HepG2 (cell line): ENCODE measurements at regions not wholly inside any gene's neighbourhood (a gene's known extent, or its start where the extent isn't known, plus 50 kb on each side); places are given as distances from the start of the nearest gene placed in this dataset.

Experiments used
- ATAC-seq: fragments of 200-7000 bp; cut with Tn5 transposase; 3 replicates; pipeline ENCODE4 v1.9.1; 2020; ENCODE audit warnings: mild to moderate bottlenecking, moderate library complexity
- BruUV-seq: library from RNA; stranded (reverse); fragments of 400-500 nt; replicated peaks from 2 replicates; lab custom pipeline; 2021; lab: Mats Ljungman, UMichigan
- CTCF ChIA-PET: fragments of 300-600 bp; formaldehyde crosslinking; extraction: SDS; loops from one replicate; lab custom pipeline; 2021; ENCODE audit warnings: low total read pairs, inconsistent platforms, low intra/inter-chr PET ratio; lab: Yijun Ruan, JAX
- POLR2A ChIA-PET: fragments of 350-600 bp; sonication (Branson Sonifier 250); formaldehyde crosslinking; loops from one replicate; lab custom pipeline; 2020; ENCODE audit warnings: antibody characterized with exemption, inconsistent platforms; lab: Yijun Ruan, JAX
- DNase-seq: peaks from one replicate; pipeline ENCODE4 v3.0.0-alpha.2; 2015; ENCODE audit warnings: low spot score
- FAIRE-seq: peaks from 3 replicates; lab custom pipeline; 2011; peaks lifted over from hg19 to GRCh38; lab: Jason Lieb, UNC
- H2AFZ ChIP-seq: one replicate; pipeline ENCODE4 v1.6.1; 2011; ENCODE audit warnings: low read length, inconsistent platforms
- H3K27ac ChIP-seq: fragments of 300-600 bp; 3 replicates; pipeline ENCODE4 v1.8.0; 2011; ENCODE audit warnings: mixed run types, mild to moderate bottlenecking, mixed read lengths, low read length, inconsistent platforms; ENCODE audit not compliant: insufficient read depth; ENCODE audit errors: extremely low read length
- H3K27me3 ChIP-seq, 2 experiments: fragments of 200-600 bp in 1 of 2; 2 replicates in 1 of 2; 3 replicates in 1 of 2; pipeline versions ENCODE4 v1.6.0 to v1.8.0; 2011; ENCODE audit warnings: low read length in 2 of 2, mild to moderate bottlenecking in 2 of 2, moderate library complexity in 2 of 2, inconsistent platforms in 1 of 2; ENCODE audit not compliant: insufficient read depth in 2 of 2, control insufficient read depth in 1 of 2
- H3K36me3 ChIP-seq, 2 experiments: fragments of 200-600 bp in 1 of 2; replicated peaks in 1 of 2; 2 replicates in 1 of 2; 3 replicates in 1 of 2; pipeline versions ENCODE4 v1.5.1 to v1.8.0; 2011; ENCODE audit warnings: low read length in 2 of 2, inconsistent platforms in 1 of 2; ENCODE audit not compliant: insufficient read depth in 2 of 2, control insufficient read depth in 1 of 2
- H3K4me1 ChIP-seq: 2 replicates; pipeline ENCODE4 v1.5.1; 2012; ENCODE audit warnings: low read length, inconsistent platforms; ENCODE audit not compliant: insufficient read depth
- H3K4me2 ChIP-seq: 2 replicates; pipeline ENCODE4 v1.6.0; 2011; ENCODE audit warnings: low read depth, low read length, inconsistent platforms
- H3K4me3 ChIP-seq, 3 experiments: fragments of 200-600 bp in 1 of 3; sonication (generic), shearing (Covaris generic) in 1 of 3; replicated peaks in 1 of 3; 2 replicates each; pipeline ENCODE4 v1.5.1; 2011 to 2016; ENCODE audit warnings: low read length in 3 of 3, inconsistent platforms in 2 of 3, low read depth in 2 of 3, mild to moderate bottlenecking in 2 of 3, control low read depth in 1 of 3, mixed read lengths in 1 of 3; ENCODE audit not compliant: insufficient read depth in 1 of 3
- H3K79me2 ChIP-seq: one replicate; pipeline ENCODE4 v1.6.1; 2011; ENCODE audit warnings: low read length, inconsistent platforms; ENCODE audit not compliant: insufficient read depth
- H3K9ac ChIP-seq: 2 replicates; pipeline ENCODE4 v1.6.0; 2011; ENCODE audit warnings: mild to moderate bottlenecking, low read depth, low read length, inconsistent platforms; ENCODE audit not compliant: insufficient read depth
- H3K9me3 ChIP-seq: 2 replicates; pipeline ENCODE4 v1.5.1; 2012; ENCODE audit warnings: mild to moderate bottlenecking, low read length
- H4K20me1 ChIP-seq: 2 replicates; pipeline ENCODE4 v1.6.0; 2011; ENCODE audit warnings: inconsistent platforms, mild to moderate bottlenecking, low read length, moderate library complexity; ENCODE audit not compliant: insufficient read depth
- MAFF ChIP-seq: IDR thresholded peaks from 2 replicates; pipeline ENCODE4 v1.6.1; 2011; ENCODE audit warnings: low read depth, low read length, improper control_type of control experiment
- MAFK ChIP-seq, 2 experiments: IDR thresholded peaks in 1 of 2; conservative IDR thresholded peaks in 1 of 2; 2 replicates each; pipeline ENCODE4 v1.6.1; 2011; ENCODE audit warnings: improper control_type of control experiment in 2 of 2, low read length in 2 of 2
- SOX13 ChIP-seq, 3 experiments: fragments of 450-650 bp in 1 of 3; sonication (generic) in 1 of 3; formaldehyde crosslinking in 1 of 3; IDR thresholded peaks in 2 of 3; conservative IDR thresholded peaks in 1 of 3; 2 replicates each; pipeline versions ENCODE4 v1.5.0 to v1.6.1; 2016 to 2020; ENCODE audit warnings: antibody characterized with exemption in 1 of 3, mild to moderate bottlenecking in 1 of 3, missing compliant biosample characterization in 1 of 3, missing genetic modification reagents in 1 of 3, moderate library complexity in 1 of 3
- ZNF232 ChIP-seq: sonication (generic); formaldehyde crosslinking; IDR thresholded peaks from 2 replicates; pipeline ENCODE4 v1.4.0; 2020; ENCODE audit warnings: missing genetic modification reagents, borderline replicate concordance
- ZNF557 ChIP-seq: sonication (generic); formaldehyde crosslinking; IDR thresholded peaks from 2 replicates; pipeline ENCODE4 v1.4.0; 2020; ENCODE audit warnings: missing genetic modification reagents
- ZNF577 ChIP-seq: sonication (generic); formaldehyde crosslinking; IDR thresholded peaks from 2 replicates; pipeline ENCODE4 v1.4.0; 2020; ENCODE audit warnings: mild to moderate bottlenecking, low read depth, missing genetic modification reagents, borderline replicate concordance
- ZNF615 ChIP-seq: sonication (generic); formaldehyde crosslinking; IDR thresholded peaks from 2 replicates; pipeline ENCODE4 v1.5.0; 2020; ENCODE audit warnings: mild to moderate bottlenecking, missing genetic modification reagents, borderline replicate concordance
- ZNF616 ChIP-seq: sonication (generic); formaldehyde crosslinking; IDR thresholded peaks from 2 replicates; pipeline ENCODE4 v1.5.0; 2020; ENCODE audit warnings: low read depth, mild to moderate bottlenecking, missing genetic modification reagents
- ZNF7 ChIP-seq: IDR thresholded peaks from 2 replicates; pipeline ENCODE4 v1.6.1; 2016; ENCODE audit warnings: missing biosample characterization, missing genetic modification reagents
- ZSCAN31 ChIP-seq: sonication (generic); formaldehyde crosslinking; IDR thresholded peaks from 2 replicates; pipeline ENCODE4 v1.5.0; 2020; ENCODE audit warnings: low read depth, mild to moderate bottlenecking, missing genetic modification reagents
- WGBS: methylation state at CpG from one replicate; pipeline ENCODE4 v1.1.6; 2017; ENCODE audit warnings: low lambda C conversion rate; 5-methylcytosine and 5-hydroxymethylcytosine counted together
- in situ Hi-C: cut with HindIII; loops from 2 replicates; pipeline ENCODE4 v1.10.0; 2017; ENCODE audit warnings: low pct_unique_long_range_greater_than_20kb; ENCODE audit not compliant: extremely low pct_ligation_motif_present
- intact Hi-C: fragments of 100-400 bp; cut with micrococcal nuclease; formaldehyde crosslinking; loops from one replicate; pipeline ENCODE4 v1.10.0; 2022; ENCODE audit not compliant: unreplicated experiment
- TF ChIP-seq, protein P1 (sequence below): conservative IDR thresholded peaks from 2 replicates; pipeline ENCODE4 v1.6.1; 2018; ENCODE audit warnings: missing genetic modification reagents

DNA sequence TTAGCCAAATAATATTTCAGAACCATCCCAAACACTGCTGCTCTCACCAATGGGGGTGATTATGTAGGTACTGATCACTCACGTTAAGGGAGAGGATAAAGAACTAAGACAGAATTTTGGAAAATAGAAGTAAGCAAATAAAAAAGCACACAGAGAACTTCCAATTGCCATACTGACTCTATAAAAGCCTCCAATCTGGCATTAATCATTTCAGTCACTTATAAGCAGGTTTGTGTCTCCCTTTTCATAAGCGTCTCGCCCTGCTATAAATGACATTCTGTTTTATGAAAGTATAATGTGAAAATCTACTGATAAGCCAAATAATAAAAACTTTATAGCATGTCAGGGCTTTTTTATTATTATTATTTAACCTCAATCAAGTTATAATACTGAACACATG, 435.2 kb downstream of the ETNK1 start (continued):
- TF ChIP-seq ZNF616 (CRISPR knock-in tag): no peak
- no peak for TF ChIP-seq ZNF577
- no peak for TF ChIP-seq ZSCAN31 (CRISPR knock-in tag)
- TF ChIP-seq, protein P1, sequence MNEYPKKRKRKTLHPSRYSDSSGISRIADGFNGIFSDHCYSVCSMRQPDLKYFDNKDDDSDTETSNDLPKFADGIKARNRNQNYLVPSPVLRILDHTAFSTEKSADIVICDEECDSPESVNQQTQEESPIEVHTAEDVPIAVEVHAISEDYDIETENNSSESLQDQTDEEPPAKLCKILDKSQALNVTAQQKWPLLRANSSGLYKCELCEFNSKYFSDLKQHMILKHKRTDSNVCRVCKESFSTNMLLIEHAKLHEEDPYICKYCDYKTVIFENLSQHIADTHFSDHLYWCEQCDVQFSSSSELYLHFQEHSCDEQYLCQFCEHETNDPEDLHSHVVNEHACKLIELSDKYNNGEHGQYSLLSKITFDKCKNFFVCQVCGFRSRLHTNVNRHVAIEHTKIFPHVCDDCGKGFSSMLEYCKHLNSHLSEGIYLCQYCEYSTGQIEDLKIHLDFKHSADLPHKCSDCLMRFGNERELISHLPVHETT (CRISPR knock-in tag): no peak
- TF ChIP-seq ZNF615 (CRISPR knock-in tag): no peak

DNA sequence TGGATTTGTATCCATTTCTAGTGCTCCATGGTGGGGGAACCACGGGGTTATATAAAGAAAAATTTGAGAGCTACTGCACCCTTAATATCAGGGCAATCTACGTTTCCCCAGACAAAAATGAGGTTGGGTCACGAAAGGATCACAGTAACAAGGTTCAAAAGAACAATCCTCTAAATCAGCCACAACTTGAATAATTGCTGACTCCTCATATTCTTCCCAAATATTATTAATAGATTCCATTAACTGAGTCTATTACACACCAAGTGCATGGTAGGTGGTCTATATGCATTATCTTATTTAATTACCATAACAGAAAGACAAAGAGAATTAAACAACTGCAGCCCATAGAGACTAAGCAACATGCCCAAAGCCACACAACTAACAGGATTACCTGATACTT, 438.2 kb downstream of the ETNK1 start:
- intact Hi-C loops (no loop called here), in situ Hi-C loops (no loop called here)
- Histone ChIP-seq H3K27ac (no peak overlapping the region), H2AFZ (no peak overlapping the region), H3K4me1 (no peaks in the 10 kb centered on the region), H3K4me2 (no peak overlapping the region), H3K9ac (no peak overlapping the region), H3K9me3 (no peaks in the 10 kb centered on the region), H3K4me3 (no peak overlapping the region), H3K79me2 (no peaks in the 10 kb centered on the region), H4K20me1 (no peaks in the 10 kb centered on the region), H3K36me3 (no peaks in the 10 kb centered on the region), H3K27me3 (no peaks in the 10 kb centered on the region; a peak in 1 of 5 replicates)
- no TSS peak for BruUV-seq
- TF ChIP-seq MAFK (conservative IDR thresholded peaks at IDR 0.05 in 1 of 2, IDR thresholded peaks at IDR 0.05 in 1 of 2; ENCODE audit: low read length in 2 of 2) (peak; percentile 86 to 94), ZNF232 (CRISPR knock-in tag) (no peak), SOX13 (IDR thresholded peaks at IDR 0.05) (no peak), SOX13 (CRISPR knock-in tag; conservative IDR thresholded peaks at IDR 0.05 in 1 of 2, IDR thresholded peaks at IDR 0.05 in 1 of 2) (no peak), ZNF557 (CRISPR knock-in tag) (no peak), MAFF (peak; percentile 92), ZNF7 (CRISPR knock-in tag) (no peak)
- DNase-seq (no peak), FAIRE-seq (no peak), ATAC-seq (no peak)
- 25% methylated on average over 3 of the region's 3 CpGs for WGBS
- POLR2A ChIA-PET: no interaction called here
- CTCF ChIA-PET: no interaction called here
